HepG2 (cell line): ENCODE measurements at regions not wholly inside any gene's neighbourhood (a gene's known extent, or its start where the extent isn't known, plus 50 kb on each side); places are given as distances from the start of the nearest gene placed in this dataset.
A peak's percentile ranks its signal among the peaks of the same experiment; 100 is the strongest.

Experiments
- BCLAF1 ChIP-seq: fragments of 450-650 bp; IDR thresholded peaks from 2 replicates; pipeline ENCODE4 v1.6.1; 2017; ENCODE audit warnings: mild to moderate bottlenecking
- CENPX ChIP-seq: sonication (generic); formaldehyde crosslinking; IDR thresholded peaks from 2 replicates; pipeline ENCODE4 v1.9.0; 2021; ENCODE audit warnings: mild to moderate bottlenecking, missing genetic modification reagents, moderate library complexity
- FOXA3 ChIP-seq: IDR thresholded peaks from 2 replicates; pipeline ENCODE4 v1.6.1; 2016; ENCODE audit warnings: missing genetic modification reagents, missing compliant biosample characterization
- HINFP ChIP-seq: sonication (generic); formaldehyde crosslinking; IDR thresholded peaks from 2 replicates; pipeline ENCODE4 v1.4.0; 2020; ENCODE audit warnings: low read depth, mild to moderate bottlenecking, missing genetic modification reagents
- MEIS2 ChIP-seq: sonication (generic); formaldehyde crosslinking; IDR thresholded peaks from 2 replicates; pipeline ENCODE4 v1.9.0; 2021; ENCODE audit warnings: mild to moderate bottlenecking, missing genetic modification reagents
- POLR2AphosphoS2 ChIP-seq: IDR thresholded peaks from 2 replicates; pipeline ENCODE4 v1.6.1; 2011; ENCODE audit warnings: low read depth, low read length, improper control_type of control experiment
- SMC3 ChIP-seq: IDR thresholded peaks from 2 replicates; pipeline ENCODE4 v1.6.1; 2011; ENCODE audit warnings: low read length, improper control_type of control experiment
- ZGPAT ChIP-seq: IDR thresholded peaks from 2 replicates; pipeline ENCODE4 v1.6.1; 2016; ENCODE audit warnings: mild to moderate bottlenecking
- ZNF18 ChIP-seq: sonication (generic); formaldehyde crosslinking; IDR thresholded peaks from 2 replicates; pipeline ENCODE4 v1.8.0; 2022; ENCODE audit warnings: mild to moderate bottlenecking, missing genetic modification reagents; ENCODE audit not compliant: insufficient replicate concordance
- ZNF230 ChIP-seq: sonication (generic); formaldehyde crosslinking; IDR thresholded peaks from 2 replicates; pipeline ENCODE4 v1.4.0; 2020; ENCODE audit warnings: mild to moderate bottlenecking, missing genetic modification reagents
- ZNF543 ChIP-seq: sonication (generic); formaldehyde crosslinking; IDR thresholded peaks from 2 replicates; pipeline ENCODE4 v1.4.0; 2020; ENCODE audit warnings: mild to moderate bottlenecking, missing genetic modification reagents
- ZSCAN12 ChIP-seq: sonication (generic); formaldehyde crosslinking; IDR thresholded peaks from 2 replicates; pipeline ENCODE4 v1.9.0; 2021; ENCODE audit warnings: mild to moderate bottlenecking, missing genetic modification reagents
- TF ChIP-seq, protein P1 (sequence below): sonication (generic); formaldehyde crosslinking; IDR thresholded peaks from 2 replicates; pipeline ENCODE4 v1.4.0; 2020; ENCODE audit warnings: missing genetic modification reagents
- TF ChIP-seq, protein P2 (sequence below): sonication (generic); formaldehyde crosslinking; IDR thresholded peaks from 2 replicates; pipeline ENCODE4 v1.9.0; 2021; ENCODE audit warnings: mild to moderate bottlenecking, missing genetic modification reagents

DNA sequence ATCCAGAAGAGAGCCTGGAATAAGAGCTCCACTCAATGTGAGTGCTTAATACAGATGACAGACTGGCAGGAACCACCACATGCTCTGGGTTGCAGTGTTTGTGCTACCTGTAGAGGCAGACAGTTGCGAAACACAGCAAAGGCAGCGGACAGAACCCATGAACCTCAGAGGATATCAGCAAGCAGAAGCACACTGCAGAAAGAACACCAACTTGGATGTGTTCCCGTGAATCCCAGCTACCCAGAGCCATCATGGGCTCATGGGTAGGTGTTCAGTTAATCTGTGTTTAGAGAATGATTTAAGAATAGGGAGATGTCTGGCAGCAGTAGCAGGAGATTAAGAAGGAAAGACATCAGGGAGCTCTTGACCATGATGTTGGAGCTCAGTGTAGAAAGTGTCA is 133.3 kb upstream of the FOXQ1 start (continued):
- TF ChIP-seq, protein P1, sequence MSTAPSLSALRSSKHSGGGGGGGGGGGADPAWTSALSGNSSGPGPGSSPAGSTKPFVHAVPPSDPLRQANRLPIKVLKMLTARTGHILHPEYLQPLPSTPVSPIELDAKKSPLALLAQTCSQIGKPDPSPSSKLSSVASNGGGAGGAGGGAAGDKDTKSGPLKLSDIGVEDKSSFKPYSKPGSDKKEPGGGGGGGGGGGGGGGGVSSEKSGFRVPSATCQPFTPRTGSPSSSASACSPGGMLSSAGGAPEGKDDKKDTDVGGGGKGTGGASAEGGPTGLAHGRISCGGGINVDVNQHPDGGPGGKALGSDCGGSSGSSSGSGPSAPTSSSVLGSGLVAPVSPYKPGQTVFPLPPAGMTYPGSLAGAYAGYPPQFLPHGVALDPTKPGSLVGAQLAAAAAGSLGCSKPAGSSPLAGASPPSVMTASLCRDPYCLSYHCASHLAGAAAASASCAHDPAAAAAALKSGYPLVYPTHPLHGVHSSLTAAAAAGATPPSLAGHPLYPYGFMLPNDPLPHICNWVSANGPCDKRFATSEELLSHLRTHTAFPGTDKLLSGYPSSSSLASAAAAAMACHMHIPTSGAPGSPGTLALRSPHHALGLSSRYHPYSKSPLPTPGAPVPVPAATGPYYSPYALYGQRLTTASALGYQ (CRISPR knock-in tag), result no peak
- TF ChIP-seq ZGPAT, result no peak
- no peak for TF ChIP-seq CENPX (CRISPR knock-in tag)
- no peak for TF ChIP-seq ZNF18 (CRISPR knock-in tag)
- TF ChIP-seq BCLAF1, result no peak
- TF ChIP-seq, protein P2, sequence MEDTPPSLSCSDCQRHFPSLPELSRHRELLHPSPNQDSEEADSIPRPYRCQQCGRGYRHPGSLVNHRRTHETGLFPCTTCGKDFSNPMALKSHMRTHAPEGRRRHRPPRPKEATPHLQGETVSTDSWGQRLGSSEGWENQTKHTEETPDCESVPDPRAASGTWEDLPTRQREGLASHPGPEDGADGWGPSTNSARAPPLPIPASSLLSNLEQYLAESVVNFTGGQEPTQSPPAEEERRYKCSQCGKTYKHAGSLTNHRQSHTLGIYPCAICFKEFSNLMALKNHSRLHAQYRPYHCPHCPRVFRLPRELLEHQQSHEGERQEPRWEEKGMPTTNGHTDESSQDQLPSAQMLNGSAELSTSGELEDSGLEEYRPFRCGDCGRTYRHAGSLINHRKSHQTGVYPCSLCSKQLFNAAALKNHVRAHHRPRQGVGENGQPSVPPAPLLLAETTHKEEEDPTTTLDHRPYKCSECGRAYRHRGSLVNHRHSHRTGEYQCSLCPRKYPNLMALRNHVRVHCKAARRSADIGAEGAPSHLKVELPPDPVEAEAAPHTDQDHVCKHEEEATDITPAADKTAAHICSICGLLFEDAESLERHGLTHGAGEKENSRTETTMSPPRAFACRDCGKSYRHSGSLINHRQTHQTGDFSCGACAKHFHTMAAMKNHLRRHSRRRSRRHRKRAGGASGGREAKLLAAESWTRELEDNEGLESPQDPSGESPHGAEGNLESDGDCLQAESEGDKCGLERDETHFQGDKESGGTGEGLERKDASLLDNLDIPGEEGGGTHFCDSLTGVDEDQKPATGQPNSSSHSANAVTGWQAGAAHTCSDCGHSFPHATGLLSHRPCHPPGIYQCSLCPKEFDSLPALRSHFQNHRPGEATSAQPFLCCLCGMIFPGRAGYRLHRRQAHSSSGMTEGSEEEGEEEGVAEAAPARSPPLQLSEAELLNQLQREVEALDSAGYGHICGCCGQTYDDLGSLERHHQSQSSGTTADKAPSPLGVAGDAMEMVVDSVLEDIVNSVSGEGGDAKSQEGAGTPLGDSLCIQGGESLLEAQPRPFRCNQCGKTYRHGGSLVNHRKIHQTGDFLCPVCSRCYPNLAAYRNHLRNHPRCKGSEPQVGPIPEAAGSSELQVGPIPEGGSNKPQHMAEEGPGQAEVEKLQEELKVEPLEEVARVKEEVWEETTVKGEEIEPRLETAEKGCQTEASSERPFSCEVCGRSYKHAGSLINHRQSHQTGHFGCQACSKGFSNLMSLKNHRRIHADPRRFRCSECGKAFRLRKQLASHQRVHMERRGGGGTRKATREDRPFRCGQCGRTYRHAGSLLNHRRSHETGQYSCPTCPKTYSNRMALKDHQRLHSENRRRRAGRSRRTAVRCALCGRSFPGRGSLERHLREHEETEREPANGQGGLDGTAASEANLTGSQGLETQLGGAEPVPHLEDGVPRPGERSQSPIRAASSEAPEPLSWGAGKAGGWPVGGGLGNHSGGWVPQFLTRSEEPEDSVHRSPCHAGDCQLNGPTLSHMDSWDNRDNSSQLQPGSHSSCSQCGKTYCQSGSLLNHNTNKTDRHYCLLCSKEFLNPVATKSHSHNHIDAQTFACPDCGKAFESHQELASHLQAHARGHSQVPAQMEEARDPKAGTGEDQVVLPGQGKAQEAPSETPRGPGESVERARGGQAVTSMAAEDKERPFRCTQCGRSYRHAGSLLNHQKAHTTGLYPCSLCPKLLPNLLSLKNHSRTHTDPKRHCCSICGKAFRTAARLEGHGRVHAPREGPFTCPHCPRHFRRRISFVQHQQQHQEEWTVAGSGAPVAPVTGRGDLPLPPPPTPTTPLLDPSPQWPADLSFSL (CRISPR knock-in tag), result no peak
- TF ChIP-seq MEIS2, result no peak
- no peak for TF ChIP-seq POLR2AphosphoS2
- 0 out of 2 replicates have a peak, but pooled peaks have one; percentile 29 for TF ChIP-seq FOXA3
- peak; percentile 26; the same call in 1 of the 2 replicates for TF ChIP-seq SMC3
- TF ChIP-seq ZNF230, result 0 out of 2 replicates have a peak, but pooled peaks have one; percentile 17
- no peak for TF ChIP-seq ZSCAN12
- TF ChIP-seq HINFP (CRISPR knock-in tag), result no peak; the same call in 1 of the 2 replicates
- no peak for TF ChIP-seq ZNF543
